WTC11 (cell line): ENCODE measurements at regions not wholly inside any gene's neighbourhood (a gene's known extent, or its start where the extent isn't known, plus 50 kb on each side); places are given as distances from the start of the nearest gene placed in this dataset.

Experiments used
- ATAC-seq: fragments of 200-7000 bp; cut with Tn5 transposase; 2 replicates; pipeline ENCODE4 v1.10.0; 2021; ENCODE audit warnings: mild to moderate bottlenecking, moderate library complexity
- CTCF ChIA-PET: fragments of 300-600 bp; sonication (Branson Sonifier 250); formaldehyde crosslinking; loops from one replicate; lab custom pipeline; 2021; ENCODE audit warnings: antibody characterized with exemption; lab: Charles Lee
- POLR2A ChIA-PET: fragments of 350-600 bp; sonication (Branson Sonifier 250); formaldehyde crosslinking; loops from one replicate; lab custom pipeline; 2021; ENCODE audit warnings: antibody characterized with exemption; lab: Charles Lee
- DNase-seq: peaks from one replicate; pipeline ENCODE4 v3.0.0; 2021; ENCODE audit warnings: low spot score
- H3K27ac Mint-ChIP-seq: 2 replicates; pipeline ENCODE4 v1.8.0; 2021; ENCODE audit warnings: mixed read lengths
- H3K27me3 Mint-ChIP-seq: 2 replicates; pipeline ENCODE4 v1.8.0; 2021; ENCODE audit warnings: low read depth, mild to moderate bottlenecking, moderate library complexity, mixed read lengths
- H3K36me3 Mint-ChIP-seq: 2 replicates; pipeline ENCODE4 v1.8.0; 2021; ENCODE audit warnings: mixed read lengths
- H3K4me1 Mint-ChIP-seq: 2 replicates; pipeline ENCODE4 v1.8.0; 2022; ENCODE audit warnings: mixed read lengths
- H3K4me3 Mint-ChIP-seq: 2 replicates; pipeline ENCODE4 v1.8.0; 2021; ENCODE audit warnings: mild to moderate bottlenecking, moderate library complexity, mixed read lengths
- H3K9me3 Mint-ChIP-seq: 2 replicates; pipeline ENCODE4 v1.8.0; 2021; ENCODE audit warnings: mixed read lengths
- CBFB ChIP-seq: sonication (generic); formaldehyde crosslinking; IDR thresholded peaks from 2 replicates; pipeline ENCODE4 v1.8.1; 2022; ENCODE audit warnings: mild to moderate bottlenecking, low read depth, missing genetic modification reagents
- CREB1 ChIP-seq: sonication (generic); formaldehyde crosslinking; IDR thresholded peaks from 2 replicates; pipeline ENCODE4 v1.8.0; 2023; ENCODE audit warnings: mild to moderate bottlenecking, missing genetic modification reagents
- ELF4 ChIP-seq: sonication (generic); formaldehyde crosslinking; IDR thresholded peaks from 2 replicates; pipeline ENCODE4 v1.8.1; 2022; ENCODE audit warnings: low read depth, mild to moderate bottlenecking, moderate library complexity, missing genetic modification reagents
- FOXJ3 ChIP-seq: sonication (generic); formaldehyde crosslinking; IDR thresholded peaks from 2 replicates; pipeline ENCODE4 v1.9.0; 2021; ENCODE audit warnings: missing genetic modification reagents, mild to moderate bottlenecking, borderline replicate concordance
- HMGA2 ChIP-seq: fragments of 250-450 bp; sonication (Bioruptor Pico); IDR thresholded peaks from 2 replicates; pipeline ENCODE4 v1.4.0; 2021; ENCODE audit warnings: mild to moderate bottlenecking, moderate library complexity
- JAZF1 ChIP-seq: fragments of 250-450 bp; sonication (Bioruptor Pico); IDR thresholded peaks from 2 replicates; pipeline ENCODE4 v1.9.0; 2021; ENCODE audit warnings: moderate library complexity, mild to moderate bottlenecking, inconsistent platforms
- JUN ChIP-seq: sonication (generic); formaldehyde crosslinking; IDR thresholded peaks from 2 replicates; pipeline ENCODE4 v1.8.0; 2023; ENCODE audit warnings: mild to moderate bottlenecking, missing genetic modification reagents
- KAT7 ChIP-seq: sonication (generic); formaldehyde crosslinking; IDR thresholded peaks from 2 replicates; pipeline ENCODE4 v1.8.1; 2023; ENCODE audit warnings: missing genetic modification reagents, mild to moderate bottlenecking, borderline replicate concordance
- NFYB ChIP-seq: sonication (generic); formaldehyde crosslinking; conservative IDR thresholded peaks from 2 replicates; pipeline ENCODE4 v1.8.0; 2022; ENCODE audit warnings: low read depth, missing genetic modification reagents
- TEAD4 ChIP-seq: sonication (generic); formaldehyde crosslinking; IDR thresholded peaks from 2 replicates; pipeline ENCODE4 v1.8.0; 2022; ENCODE audit warnings: mild to moderate bottlenecking, missing genetic modification reagents
- ZBTB21 ChIP-seq: sonication (generic); formaldehyde crosslinking; IDR thresholded peaks from 2 replicates; pipeline ENCODE4 v1.8.1; 2023; ENCODE audit warnings: mild to moderate bottlenecking, missing genetic modification reagents, borderline replicate concordance
- ZNF416 ChIP-seq: fragments of 250-450 bp; sonication (Bioruptor Pico); IDR thresholded peaks from 2 replicates; pipeline ENCODE4 v1.9.0; 2021; ENCODE audit warnings: mild to moderate bottlenecking, inconsistent platforms
- TF ChIP-seq, protein P1 (sequence below): sonication (generic); formaldehyde crosslinking; IDR thresholded peaks from 2 replicates; pipeline ENCODE4 v1.8.0; 2022; ENCODE audit warnings: mild to moderate bottlenecking, missing genetic modification reagents
- TF ChIP-seq, protein P2 (sequence below): sonication (generic); formaldehyde crosslinking; IDR thresholded peaks from 2 replicates; pipeline ENCODE4 v1.8.0; 2022; ENCODE audit warnings: mild to moderate bottlenecking, missing genetic modification reagents
- TF ChIP-seq, protein P3 (sequence below): fragments of 250-450 bp; sonication (Bioruptor Pico); IDR thresholded peaks from 2 replicates; pipeline ENCODE4 v1.9.0; 2021; ENCODE audit warnings: moderate library complexity, mild to moderate bottlenecking, inconsistent platforms, borderline replicate concordance
- TF ChIP-seq, protein P4 (sequence below): sonication (generic); formaldehyde crosslinking; IDR thresholded peaks from 2 replicates; pipeline ENCODE4 v1.8.0; 2023; ENCODE audit warnings: missing genetic modification reagents
- TF ChIP-seq, protein P5 (sequence below): sonication (generic); formaldehyde crosslinking; IDR thresholded peaks from 2 replicates; pipeline ENCODE4 v1.8.0; 2022; ENCODE audit warnings: mild to moderate bottlenecking, missing genetic modification reagents
- TF ChIP-seq, protein P6 (sequence below): fragments of 200-600 bp; IDR thresholded peaks from 2 replicates; pipeline ENCODE4 v1.8.0; 2022; ENCODE audit warnings: antibody characterized with exemption
- TF ChIP-seq, protein P7 (sequence below): sonication (generic); formaldehyde crosslinking; IDR thresholded peaks from 2 replicates; pipeline ENCODE4 v1.8.0; 2023; ENCODE audit warnings: missing genetic modification reagents, mild to moderate bottlenecking, borderline replicate concordance

DNA sequence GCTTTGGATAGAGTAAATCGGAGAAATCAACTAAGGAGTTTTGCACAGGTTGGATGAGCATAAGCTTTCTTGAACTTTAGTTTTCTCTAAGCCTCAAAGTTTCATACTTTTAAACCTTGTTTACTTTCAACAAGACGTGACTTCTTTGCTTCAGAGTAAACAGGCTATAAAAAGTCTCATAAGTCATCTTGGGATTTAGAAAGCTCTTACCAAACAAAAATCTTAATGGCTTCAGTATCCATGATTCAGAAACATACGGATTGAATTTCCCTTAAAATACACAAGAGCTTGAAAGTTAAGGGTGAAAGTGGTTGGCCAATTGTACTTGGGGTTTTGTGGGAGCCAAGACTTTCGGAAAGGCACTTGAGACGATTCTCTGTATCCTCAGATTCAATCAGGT, 270.9 kb upstream of the ANKH start (continued):
- TF ChIP-seq NFYB (CRISPR knock-in tag) (no peak), JUN (CRISPR knock-in tag) (no peak), ZNF416 (CRISPR knock-in tag) (no peak)

DNA sequence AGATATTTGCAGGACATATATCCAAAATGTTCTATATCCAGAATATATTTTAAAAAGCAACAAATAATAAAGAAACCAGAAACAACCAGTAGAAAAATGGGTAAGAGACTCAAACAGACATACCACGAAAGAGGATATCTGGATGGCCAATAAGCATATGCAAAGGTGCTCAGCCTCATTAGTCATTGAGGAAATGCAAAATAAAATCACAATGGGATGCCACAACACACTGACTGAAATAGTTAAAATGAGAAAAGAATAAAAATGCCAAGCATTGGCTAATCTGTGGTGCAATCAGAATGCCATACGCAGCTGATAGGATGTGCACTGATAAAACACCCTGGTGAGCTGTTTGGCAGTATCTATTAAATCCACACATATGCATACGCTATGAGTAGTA, 265.8 kb upstream of the ANKH start:
- Mint-ChIP-seq H3K4me3 (no peak overlapping the region), H3K36me3 (no peaks in the 10 kb centered on the region), H3K4me1 (peaks cover 30% of the 10 kb centered on the region), H3K27ac (no peak overlapping the region), H3K9me3 (peaks cover 11% of the 10 kb centered on the region), H3K27me3 (no peaks in the 10 kb centered on the region)
- TF ChIP-seq FOXJ3 (CRISPR knock-in tag) = no peak
- TF ChIP-seq, protein P1, sequence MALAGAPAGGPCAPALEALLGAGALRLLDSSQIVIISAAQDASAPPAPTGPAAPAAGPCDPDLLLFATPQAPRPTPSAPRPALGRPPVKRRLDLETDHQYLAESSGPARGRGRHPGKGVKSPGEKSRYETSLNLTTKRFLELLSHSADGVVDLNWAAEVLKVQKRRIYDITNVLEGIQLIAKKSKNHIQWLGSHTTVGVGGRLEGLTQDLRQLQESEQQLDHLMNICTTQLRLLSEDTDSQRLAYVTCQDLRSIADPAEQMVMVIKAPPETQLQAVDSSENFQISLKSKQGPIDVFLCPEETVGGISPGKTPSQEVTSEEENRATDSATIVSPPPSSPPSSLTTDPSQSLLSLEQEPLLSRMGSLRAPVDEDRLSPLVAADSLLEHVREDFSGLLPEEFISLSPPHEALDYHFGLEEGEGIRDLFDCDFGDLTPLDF = no peak
- TF ChIP-seq ZNF416 (CRISPR knock-in tag) = no peak
- TF ChIP-seq JAZF1 (CRISPR knock-in tag) = no peak
- no peak for TF ChIP-seq CREB1 (CRISPR knock-in tag)
- TF ChIP-seq, protein P2, sequence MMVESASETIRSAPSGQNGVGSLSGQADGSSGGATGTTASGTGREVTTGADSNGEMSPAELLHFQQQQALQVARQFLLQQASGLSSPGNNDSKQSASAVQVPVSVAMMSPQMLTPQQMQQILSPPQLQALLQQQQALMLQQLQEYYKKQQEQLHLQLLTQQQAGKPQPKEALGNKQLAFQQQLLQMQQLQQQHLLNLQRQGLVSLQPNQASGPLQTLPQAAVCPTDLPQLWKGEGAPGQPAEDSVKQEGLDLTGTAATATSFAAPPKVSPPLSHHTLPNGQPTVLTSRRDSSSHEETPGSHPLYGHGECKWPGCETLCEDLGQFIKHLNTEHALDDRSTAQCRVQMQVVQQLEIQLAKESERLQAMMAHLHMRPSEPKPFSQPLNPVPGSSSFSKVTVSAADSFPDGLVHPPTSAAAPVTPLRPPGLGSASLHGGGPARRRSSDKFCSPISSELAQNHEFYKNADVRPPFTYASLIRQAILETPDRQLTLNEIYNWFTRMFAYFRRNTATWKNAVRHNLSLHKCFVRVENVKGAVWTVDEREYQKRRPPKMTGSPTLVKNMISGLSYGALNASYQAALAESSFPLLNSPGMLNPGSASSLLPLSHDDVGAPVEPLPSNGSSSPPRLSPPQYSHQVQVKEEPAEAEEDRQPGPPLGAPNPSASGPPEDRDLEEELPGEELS (CRISPR knock-in tag) = no peak
- no peak for TF ChIP-seq HMGA2 (CRISPR knock-in tag)
- no peak for TF ChIP-seq CBFB (CRISPR knock-in tag)
- TF ChIP-seq ELF4 = no peak
- TF ChIP-seq, protein P3, sequence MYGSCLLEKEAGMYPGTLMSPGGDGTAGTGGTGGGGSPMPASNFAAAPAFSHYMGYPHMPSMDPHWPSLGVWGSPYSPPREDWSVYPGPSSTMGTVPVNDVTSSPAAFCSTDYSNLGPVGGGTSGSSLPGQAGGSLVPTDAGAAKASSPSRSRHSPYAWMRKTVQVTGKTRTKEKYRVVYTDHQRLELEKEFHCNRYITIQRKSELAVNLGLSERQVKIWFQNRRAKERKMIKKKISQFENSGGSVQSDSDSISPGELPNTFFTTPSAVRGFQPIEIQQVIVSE (CRISPR knock-in tag) = no peak
- no peak for DNase-seq
- peak; percentile 73 for ATAC-seq
- ChIA-PET POLR2A (no interaction called here), CTCF (interaction anchor here (1.4 kb wide), 1 partner anchor 31 kb away, joined by 4 read pairs; no protein-coding TSS in a partner anchor)

DNA sequence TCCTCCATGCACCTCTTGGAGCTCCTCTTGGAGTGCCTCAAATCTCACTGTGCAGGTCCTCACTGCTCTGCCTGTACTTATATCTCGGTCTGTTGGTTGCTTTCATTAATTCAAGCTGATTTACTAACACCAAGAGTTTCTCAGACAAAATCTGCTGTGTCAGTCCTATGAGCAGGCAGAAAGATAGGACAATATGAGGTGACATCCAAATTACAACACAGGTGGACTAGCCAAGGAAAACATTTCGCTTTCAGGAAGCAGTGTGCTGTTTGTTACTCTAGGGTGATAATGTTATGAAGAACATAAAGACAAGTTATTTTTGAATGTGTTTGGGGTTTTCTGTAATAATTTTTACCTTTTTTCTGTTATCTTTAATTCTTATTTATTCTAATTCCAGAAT, 264.1 kb upstream of the ANKH start:
- no peak overlapping the region for H3K4me3 Mint-ChIP-seq
- ATAC-seq (no peak), DNase-seq (no peak)
- H3K27ac Mint-ChIP-seq = no peak overlapping the region
- H3K9me3 Mint-ChIP-seq = peaks cover 21% of the 10 kb centered on the region
- H3K27me3 Mint-ChIP-seq = no peaks in the 10 kb centered on the region
- no peaks in the 10 kb centered on the region for H3K36me3 Mint-ChIP-seq
- ChIA-PET CTCF (interaction anchor here (1.0 kb wide), 1 partner anchor 30 kb away, joined by 3 read pairs; no protein-coding TSS in a partner anchor), POLR2A (no interaction called here)
- H3K4me1 Mint-ChIP-seq = peaks cover 30% of the 10 kb centered on the region
- TF ChIP-seq, protein P4, sequence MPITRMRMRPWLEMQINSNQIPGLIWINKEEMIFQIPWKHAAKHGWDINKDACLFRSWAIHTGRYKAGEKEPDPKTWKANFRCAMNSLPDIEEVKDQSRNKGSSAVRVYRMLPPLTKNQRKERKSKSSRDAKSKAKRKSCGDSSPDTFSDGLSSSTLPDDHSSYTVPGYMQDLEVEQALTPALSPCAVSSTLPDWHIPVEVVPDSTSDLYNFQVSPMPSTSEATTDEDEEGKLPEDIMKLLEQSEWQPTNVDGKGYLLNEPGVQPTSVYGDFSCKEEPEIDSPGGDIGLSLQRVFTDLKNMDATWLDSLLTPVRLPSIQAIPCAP (CRISPR knock-in tag) = no peak
- TF ChIP-seq, protein P5, sequence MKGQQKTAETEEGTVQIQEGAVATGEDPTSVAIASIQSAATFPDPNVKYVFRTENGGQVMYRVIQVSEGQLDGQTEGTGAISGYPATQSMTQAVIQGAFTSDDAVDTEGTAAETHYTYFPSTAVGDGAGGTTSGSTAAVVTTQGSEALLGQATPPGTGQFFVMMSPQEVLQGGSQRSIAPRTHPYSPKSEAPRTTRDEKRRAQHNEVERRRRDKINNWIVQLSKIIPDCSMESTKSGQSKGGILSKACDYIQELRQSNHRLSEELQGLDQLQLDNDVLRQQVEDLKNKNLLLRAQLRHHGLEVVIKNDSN (CRISPR knock-in tag) = no peak
- TF ChIP-seq, protein P2 (CRISPR knock-in tag) = no peak
- TF ChIP-seq, protein P6, sequence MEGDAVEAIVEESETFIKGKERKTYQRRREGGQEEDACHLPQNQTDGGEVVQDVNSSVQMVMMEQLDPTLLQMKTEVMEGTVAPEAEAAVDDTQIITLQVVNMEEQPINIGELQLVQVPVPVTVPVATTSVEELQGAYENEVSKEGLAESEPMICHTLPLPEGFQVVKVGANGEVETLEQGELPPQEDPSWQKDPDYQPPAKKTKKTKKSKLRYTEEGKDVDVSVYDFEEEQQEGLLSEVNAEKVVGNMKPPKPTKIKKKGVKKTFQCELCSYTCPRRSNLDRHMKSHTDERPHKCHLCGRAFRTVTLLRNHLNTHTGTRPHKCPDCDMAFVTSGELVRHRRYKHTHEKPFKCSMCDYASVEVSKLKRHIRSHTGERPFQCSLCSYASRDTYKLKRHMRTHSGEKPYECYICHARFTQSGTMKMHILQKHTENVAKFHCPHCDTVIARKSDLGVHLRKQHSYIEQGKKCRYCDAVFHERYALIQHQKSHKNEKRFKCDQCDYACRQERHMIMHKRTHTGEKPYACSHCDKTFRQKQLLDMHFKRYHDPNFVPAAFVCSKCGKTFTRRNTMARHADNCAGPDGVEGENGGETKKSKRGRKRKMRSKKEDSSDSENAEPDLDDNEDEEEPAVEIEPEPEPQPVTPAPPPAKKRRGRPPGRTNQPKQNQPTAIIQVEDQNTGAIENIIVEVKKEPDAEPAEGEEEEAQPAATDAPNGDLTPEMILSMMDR = no peak
- TF ChIP-seq CBFB (CRISPR knock-in tag) (no peak), ELF4 (no peak), KAT7 (no peak), TEAD4 (CRISPR knock-in tag) (no peak), ZBTB21 (CRISPR knock-in tag) (no peak)
- TF ChIP-seq, protein P7, sequence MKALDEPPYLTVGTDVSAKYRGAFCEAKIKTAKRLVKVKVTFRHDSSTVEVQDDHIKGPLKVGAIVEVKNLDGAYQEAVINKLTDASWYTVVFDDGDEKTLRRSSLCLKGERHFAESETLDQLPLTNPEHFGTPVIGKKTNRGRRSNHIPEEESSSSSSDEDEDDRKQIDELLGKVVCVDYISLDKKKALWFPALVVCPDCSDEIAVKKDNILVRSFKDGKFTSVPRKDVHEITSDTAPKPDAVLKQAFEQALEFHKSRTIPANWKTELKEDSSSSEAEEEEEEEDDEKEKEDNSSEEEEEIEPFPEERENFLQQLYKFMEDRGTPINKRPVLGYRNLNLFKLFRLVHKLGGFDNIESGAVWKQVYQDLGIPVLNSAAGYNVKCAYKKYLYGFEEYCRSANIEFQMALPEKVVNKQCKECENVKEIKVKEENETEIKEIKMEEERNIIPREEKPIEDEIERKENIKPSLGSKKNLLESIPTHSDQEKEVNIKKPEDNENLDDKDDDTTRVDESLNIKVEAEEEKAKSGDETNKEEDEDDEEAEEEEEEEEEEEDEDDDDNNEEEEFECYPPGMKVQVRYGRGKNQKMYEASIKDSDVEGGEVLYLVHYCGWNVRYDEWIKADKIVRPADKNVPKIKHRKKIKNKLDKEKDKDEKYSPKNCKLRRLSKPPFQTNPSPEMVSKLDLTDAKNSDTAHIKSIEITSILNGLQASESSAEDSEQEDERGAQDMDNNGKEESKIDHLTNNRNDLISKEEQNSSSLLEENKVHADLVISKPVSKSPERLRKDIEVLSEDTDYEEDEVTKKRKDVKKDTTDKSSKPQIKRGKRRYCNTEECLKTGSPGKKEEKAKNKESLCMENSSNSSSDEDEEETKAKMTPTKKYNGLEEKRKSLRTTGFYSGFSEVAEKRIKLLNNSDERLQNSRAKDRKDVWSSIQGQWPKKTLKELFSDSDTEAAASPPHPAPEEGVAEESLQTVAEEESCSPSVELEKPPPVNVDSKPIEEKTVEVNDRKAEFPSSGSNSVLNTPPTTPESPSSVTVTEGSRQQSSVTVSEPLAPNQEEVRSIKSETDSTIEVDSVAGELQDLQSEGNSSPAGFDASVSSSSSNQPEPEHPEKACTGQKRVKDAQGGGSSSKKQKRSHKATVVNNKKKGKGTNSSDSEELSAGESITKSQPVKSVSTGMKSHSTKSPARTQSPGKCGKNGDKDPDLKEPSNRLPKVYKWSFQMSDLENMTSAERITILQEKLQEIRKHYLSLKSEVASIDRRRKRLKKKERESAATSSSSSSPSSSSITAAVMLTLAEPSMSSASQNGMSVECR = no peak
